K562 (cell line): ENCODE measurements at regions not wholly inside any gene's neighbourhood (a gene's known extent, or its start where the extent isn't known, plus 50 kb on each side); places are given as distances from the start of the nearest gene placed in this dataset.
"Not testable (repeated sequence)": the region's sequence is repeated elsewhere in the genome, so short reads cannot be mapped to it uniquely, and the experiment has no call there.

Experiments used
- ARID3B ChIP-seq: fragments of 250-450 bp; sonication (Bioruptor Pico); IDR thresholded peaks from 2 replicates; pipeline ENCODE4 v1.4.0; 2020; ENCODE audit warnings: borderline replicate concordance
- DLX4 ChIP-seq: fragments of 250-450 bp; sonication (Bioruptor Pico); IDR thresholded peaks from 2 replicates; pipeline ENCODE4 v1.6.1; 2021; ENCODE audit warnings: mild to moderate bottlenecking
- EP300 ChIP-seq: IDR thresholded peaks from 2 replicates; pipeline ENCODE4 v1.6.1; 2012; ENCODE audit warnings: low read length, improper control_type of control experiment
- MTA2 ChIP-seq: fragments of 450-650 bp; IDR thresholded peaks from 2 replicates; pipeline ENCODE4 v1.6.1; 2016; ENCODE audit warnings: low read depth
- NFIX ChIP-seq: fragments of 250-450 bp; sonication (Bioruptor Pico); IDR thresholded peaks from 2 replicates; pipeline ENCODE4 v1.4.0; 2020; ENCODE audit warnings: low read depth, mild to moderate bottlenecking, moderate library complexity
- PBX2 ChIP-seq, 2 experiments: IDR thresholded peaks in 1 of 2; conservative IDR thresholded peaks in 1 of 2; 2 replicates each; pipeline ENCODE4 v1.6.1; 2016; ENCODE audit warnings: low read depth in 2 of 2, mild to moderate bottlenecking in 1 of 2, missing compliant biosample characterization in 1 of 2, missing genetic modification characterization in 1 of 2, moderate library complexity in 1 of 2
- SMAD4 ChIP-seq: fragments of 250-450 bp; sonication (Bioruptor Pico); conservative IDR thresholded peaks from 2 replicates; pipeline ENCODE4 v1.8.0; 2021; ENCODE audit warnings: inconsistent platforms, mild to moderate bottlenecking, moderate library complexity
- TAF7 ChIP-seq: fragments of 450-650 bp; IDR thresholded peaks from 2 replicates; pipeline ENCODE4 v1.6.1; 2016; ENCODE audit warnings: missing genetic modification characterization, missing compliant biosample characterization
- TAL1 ChIP-seq: fragments of 450-650 bp; IDR thresholded peaks from 2 replicates; pipeline ENCODE4 v1.6.1; 2016; ENCODE audit warnings: mild to moderate bottlenecking
- ZNF133 ChIP-seq: fragments of 250-450 bp; sonication (Bioruptor Pico); IDR thresholded peaks from 2 replicates; pipeline ENCODE4 v1.4.0; 2020; ENCODE audit warnings: mild to moderate bottlenecking
- ZNF311 ChIP-seq: fragments of 250-450 bp; sonication (Bioruptor Pico); IDR thresholded peaks from 2 replicates; pipeline ENCODE4 v1.4.0; 2020; ENCODE audit warnings: mild to moderate bottlenecking, moderate library complexity
- TF ChIP-seq, protein P1 (sequence below): fragments of 250-450 bp; sonication (Bioruptor Pico); IDR thresholded peaks from 2 replicates; pipeline ENCODE4 v1.5.1; 2021; ENCODE audit warnings: mild to moderate bottlenecking
- TF ChIP-seq, protein P2 (sequence below): fragments of 250-450 bp; sonication (Bioruptor Pico); IDR thresholded peaks from 2 replicates; pipeline ENCODE4 v1.5.0; 2021; ENCODE audit warnings: mild to moderate bottlenecking, borderline replicate concordance
- TF ChIP-seq, protein P3 (sequence below): fragments of 250-450 bp; sonication (Bioruptor Pico); IDR thresholded peaks from 2 replicates; pipeline ENCODE4 v1.4.0; 2020; ENCODE audit warnings: mild to moderate bottlenecking
- TF ChIP-seq, protein P4 (sequence below): fragments of 450-650 bp; formaldehyde crosslinking; IDR thresholded peaks from 2 replicates; pipeline ENCODE4 v1.4.0; 2020; ENCODE audit warnings: mild to moderate bottlenecking, moderate library complexity

DNA sequence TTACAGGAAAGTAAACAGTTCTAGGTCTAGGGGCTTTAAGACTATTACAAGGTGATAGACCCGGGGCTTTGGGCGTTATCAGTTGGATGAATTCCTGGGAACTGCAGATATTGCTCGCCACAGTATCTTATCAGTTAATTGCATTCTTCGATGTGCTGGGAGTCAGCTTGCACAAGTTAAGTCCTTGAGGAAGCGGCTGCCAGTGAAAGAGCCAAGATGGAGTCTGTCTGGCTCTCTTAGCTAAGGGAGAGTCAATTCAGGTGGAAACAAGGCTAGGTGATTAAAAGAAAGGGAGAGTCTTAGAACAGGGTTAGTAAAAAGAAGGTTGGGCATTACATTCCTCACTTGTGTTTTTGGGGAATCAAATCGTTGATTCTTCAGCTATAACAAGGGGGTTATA lies 130.6 kb upstream of the ZNF195 start (continued):
- TF ChIP-seq DLX4 (CRISPR knock-in tag) (0 out of 2 replicates have a peak, but pooled peaks have one; percentile 67), TAF7 (peak; percentile 58; the same call in 1 of the 2 replicates), ZNF133 (peak; percentile 94), MTA2 (peak; percentile 55), ARID3B (CRISPR knock-in tag) (peak; percentile 97; the same call in 1 of the 2 replicates), NFIX (CRISPR knock-in tag) (peak; percentile 29; the same call in 1 of the 2 replicates), TAL1 (peak; percentile 70), PBX2 (tag; conservative IDR thresholded peaks at IDR 0.05; ENCODE audit: low read depth) (peak; percentile 57), ZNF311 (peak; percentile 99), EP300 (peak; percentile 30; the same call in 1 of the 2 replicates), SMAD4 (CRISPR knock-in tag) (peak; percentile 99)
- TF ChIP-seq, protein P1, sequence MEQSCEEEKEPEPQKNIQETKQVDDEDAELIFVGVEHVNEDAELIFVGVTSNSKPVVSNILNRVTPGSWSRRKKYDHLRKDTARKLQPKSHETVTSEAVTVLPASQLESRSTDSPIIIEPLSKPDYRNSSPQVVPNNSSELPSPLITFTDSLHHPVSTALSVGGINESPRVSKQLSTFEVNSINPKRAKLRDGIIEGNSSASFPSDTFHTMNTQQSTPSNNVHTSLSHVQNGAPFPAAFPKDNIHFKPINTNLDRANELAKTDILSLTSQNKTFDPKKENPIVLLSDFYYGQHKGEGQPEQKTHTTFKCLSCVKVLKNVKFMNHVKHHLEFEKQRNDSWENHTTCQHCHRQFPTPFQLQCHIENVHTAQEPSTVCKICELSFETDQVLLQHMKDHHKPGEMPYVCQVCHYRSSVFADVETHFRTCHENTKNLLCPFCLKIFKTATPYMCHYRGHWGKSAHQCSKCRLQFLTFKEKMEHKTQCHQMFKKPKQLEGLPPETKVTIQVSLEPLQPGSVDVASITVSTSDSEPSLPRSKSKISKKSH (CRISPR knock-in tag) = peak; percentile 41; the same call in 1 of the 2 replicates
- TF ChIP-seq, protein P2, sequence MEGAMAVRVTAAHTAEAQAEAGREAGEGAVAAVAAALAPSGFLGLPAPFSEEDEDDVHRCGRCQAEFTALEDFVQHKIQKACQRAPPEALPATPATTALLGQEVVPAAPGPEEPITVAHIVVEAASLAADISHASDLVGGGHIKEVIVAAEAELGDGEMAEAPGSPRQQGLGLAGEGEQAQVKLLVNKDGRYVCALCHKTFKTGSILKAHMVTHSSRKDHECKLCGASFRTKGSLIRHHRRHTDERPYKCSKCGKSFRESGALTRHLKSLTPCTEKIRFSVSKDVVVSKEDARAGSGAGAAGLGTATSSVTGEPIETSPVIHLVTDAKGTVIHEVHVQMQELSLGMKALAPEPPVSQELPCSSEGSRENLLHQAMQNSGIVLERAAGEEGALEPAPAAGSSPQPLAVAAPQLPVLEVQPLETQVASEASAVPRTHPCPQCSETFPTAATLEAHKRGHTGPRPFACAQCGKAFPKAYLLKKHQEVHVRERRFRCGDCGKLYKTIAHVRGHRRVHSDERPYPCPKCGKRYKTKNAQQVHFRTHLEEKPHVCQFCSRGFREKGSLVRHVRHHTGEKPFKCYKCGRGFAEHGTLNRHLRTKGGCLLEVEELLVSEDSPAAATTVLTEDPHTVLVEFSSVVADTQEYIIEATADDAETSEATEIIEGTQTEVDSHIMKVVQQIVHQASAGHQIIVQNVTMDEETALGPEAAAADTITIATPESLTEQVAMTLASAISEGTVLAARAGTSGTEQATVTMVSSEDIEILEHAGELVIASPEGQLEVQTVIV (CRISPR knock-in tag) = peak; percentile 73; the same call in 1 of the 2 replicates
- TF ChIP-seq, protein P3, sequence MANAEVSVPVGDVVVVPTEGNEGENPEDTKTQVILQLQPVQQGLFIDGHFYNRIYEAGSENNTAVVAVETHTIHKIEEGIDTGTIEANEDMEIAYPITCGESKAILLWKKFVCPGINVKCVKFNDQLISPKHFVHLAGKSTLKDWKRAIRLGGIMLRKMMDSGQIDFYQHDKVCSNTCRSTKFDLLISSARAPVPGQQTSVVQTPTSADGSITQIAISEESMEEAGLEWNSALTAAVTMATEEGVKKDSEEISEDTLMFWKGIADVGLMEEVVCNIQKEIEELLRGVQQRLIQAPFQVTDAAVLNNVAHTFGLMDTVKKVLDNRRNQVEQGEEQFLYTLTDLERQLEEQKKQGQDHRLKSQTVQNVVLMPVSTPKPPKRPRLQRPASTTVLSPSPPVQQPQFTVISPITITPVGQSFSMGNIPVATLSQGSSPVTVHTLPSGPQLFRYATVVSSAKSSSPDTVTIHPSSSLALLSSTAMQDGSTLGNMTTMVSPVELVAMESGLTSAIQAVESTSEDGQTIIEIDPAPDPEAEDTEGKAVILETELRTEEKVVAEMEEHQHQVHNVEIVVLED = peak; percentile 84
- TF ChIP-seq PBX2 (CRISPR knock-in tag; IDR thresholded peaks at IDR 0.05; ENCODE audit: low read depth) = not testable (repeated sequence)
- TF ChIP-seq, protein P4, sequence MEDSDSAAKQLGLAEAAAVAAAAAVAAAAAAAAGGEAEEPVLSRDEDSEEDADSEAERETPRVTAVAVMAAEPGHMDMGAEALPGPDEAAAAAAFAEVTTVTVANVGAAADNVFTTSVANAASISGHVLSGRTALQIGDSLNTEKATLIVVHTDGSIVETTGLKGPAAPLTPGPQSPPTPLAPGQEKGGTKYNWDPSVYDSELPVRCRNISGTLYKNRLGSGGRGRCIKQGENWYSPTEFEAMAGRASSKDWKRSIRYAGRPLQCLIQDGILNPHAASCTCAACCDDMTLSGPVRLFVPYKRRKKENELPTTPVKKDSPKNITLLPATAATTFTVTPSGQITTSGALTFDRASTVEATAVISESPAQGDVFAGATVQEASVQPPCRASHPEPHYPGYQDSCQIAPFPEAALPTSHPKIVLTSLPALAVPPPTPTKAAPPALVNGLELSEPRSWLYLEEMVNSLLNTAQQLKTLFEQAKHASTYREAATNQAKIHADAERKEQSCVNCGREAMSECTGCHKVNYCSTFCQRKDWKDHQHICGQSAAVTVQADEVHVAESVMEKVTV = peak; percentile 63; the same call in 1 of the 2 replicates
